Left hindlimb (tissue), 1 donor: ENCODE measurements at regions not wholly inside any gene's neighbourhood (a gene's known extent, or its start where the extent isn't known, plus 50 kb on each side); places are given as distances from the start of the nearest gene placed in this dataset.
A peak's percentile ranks its signal among the peaks of the same experiment; 100 is the strongest.

Experiments
- DNase-seq: peaks from one replicate; pipeline ENCODE4 v3.0.0-alpha.2; 2018

DNA sequence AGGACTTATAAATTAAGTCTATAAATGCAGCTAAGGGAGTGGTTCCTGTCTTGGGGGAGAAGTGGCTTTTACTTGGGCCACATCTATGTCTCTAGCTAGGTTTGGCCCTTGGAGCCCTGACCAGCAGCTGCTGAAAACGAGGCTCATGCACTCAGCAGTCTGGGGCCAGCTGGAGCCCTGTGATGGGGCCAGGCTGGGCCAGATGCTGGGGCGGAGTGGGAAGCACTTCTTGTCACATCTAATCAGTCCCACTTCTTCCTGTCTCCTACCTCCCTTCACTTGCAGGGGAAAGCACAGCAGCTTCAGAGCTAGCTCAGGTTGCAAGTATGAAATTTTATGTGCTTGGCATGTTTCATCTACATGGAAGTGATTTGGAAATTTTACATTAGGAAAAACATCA is 209.9 kb upstream of the ROPN1 start:
- DNase-seq = peak; percentile 31

DNA sequence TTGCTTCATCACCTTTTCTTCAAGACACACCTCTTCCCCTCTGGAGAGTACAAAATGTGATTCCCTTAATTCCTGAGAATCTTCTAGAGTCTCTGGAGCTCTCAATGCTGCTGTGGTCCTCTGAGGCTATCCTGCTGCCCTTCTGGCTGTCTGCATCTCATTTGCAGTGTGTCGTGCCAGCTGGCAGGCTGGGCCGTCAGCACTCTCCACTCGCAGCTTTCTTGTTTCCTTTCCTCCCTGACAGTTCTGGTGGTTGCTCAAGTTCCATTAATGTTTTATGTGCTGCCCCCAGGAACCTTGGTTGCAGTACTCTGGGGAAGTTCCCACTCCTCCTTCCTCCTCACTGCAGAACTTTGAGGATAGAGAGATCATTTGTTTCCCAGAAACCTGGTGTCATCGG is 210.8 kb upstream of the ROPN1 start:
- DNase-seq = peak; percentile 34

DNA sequence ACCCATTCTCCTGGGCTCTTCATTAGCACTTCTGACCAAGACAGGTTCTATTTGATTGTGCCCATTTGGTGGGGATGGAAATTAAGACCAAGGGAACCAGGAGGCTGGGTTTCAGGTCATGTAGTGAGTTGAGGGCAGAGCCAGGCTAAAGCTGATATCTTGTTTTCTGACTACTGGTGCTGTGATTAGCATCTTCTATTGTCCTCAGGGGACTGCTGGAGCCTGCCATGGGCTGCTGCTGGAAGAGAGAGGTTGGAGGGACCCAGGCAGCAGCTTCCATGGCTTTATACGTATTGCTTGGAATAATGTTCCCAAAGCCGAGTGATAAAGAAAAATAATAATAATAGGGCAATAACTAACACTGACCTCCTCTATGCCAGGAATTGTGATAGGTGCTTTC is 211.4 kb upstream of the ROPN1 start:
- DNase-seq = no peak

DNA sequence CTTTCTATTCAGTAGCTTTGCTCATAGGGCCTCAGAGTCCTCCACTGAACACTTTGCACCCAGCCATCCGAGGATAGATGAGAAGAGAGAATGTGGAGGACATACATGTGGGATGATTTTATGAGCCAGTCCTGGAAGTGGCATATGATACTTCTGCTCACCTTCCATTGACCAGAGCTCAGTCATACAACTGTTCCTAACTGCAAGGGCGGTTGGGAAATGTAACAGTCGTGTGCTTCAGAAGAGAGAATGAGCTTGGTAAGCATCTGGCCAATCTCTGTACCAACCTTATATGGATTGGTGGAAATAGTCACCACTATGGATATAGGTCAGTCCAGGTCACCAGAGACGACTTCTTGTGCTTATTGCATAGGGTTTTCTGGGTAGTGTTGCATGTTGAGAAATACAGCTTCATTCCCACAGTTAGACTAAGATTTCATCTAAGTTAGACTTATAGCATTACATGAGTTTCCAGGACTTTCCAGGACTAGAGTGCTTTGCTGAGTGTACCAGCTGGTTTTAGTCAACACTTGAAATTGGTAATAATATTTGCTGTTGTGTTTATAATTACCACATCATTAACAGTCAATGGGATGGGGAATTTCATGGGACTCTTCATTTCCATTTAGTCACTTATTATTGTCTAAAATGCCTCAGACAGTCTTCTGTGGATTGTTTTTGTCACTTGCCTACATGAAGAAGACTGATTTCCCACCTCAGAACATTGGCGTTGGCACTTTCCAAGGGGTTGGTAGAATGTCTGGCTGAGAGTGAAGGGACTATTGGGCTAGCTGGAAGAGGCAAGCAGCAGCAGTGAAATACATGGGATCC is 214.5 kb upstream of the ROPN1 start:
- DNase-seq = no peak

DNA sequence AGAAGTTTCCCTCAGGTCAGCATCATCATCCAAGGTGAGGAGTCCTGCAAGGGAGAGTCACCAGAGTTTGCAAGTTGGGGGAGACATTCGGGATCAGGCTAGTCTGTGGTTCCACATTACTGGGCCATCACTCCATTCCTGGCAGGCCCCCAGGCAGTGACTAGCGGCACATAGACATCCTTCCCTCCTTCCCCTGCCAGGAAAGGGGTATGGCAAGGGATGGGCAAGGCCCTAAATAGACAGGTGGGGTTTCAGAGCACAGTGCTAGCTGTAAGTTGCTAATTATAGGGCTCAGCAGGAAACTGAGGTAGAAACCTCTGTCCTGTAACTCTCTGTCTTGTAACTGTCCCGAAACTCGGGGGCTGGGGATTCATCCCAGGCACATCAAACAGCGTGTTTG is 215.2 kb upstream of the ROPN1 start:
- DNase-seq = no peak

DNA sequence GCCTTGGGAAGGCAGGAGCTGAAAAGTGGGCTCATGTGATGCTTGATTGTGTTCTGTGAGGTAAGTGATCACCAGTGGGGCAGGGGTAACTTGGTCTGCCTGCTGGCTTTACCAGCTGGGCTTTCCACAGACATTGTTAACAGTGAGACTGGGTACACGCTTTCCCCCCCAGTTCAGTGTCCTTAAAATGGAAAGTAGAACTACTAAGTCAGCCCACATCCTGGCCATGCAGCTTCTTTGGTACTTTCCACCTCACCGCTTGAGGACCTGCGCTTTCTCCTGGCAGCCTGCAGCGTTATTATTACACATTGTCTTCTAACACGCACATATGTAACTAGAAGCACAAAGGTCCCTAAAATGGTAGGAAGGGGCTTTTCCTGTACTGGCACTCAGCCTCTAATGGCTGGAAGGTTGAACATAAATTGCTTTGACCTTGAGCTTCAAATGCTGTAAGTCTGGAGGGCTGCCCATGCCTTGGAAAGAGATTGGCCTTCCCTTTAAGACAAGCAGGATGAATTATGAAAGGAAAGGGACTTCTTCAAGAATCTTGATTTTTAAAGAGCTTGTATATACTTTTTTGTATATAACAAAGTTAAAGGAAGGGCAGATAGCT is 216.1 kb upstream of the ROPN1 start:
- no peak for DNase-seq

DNA sequence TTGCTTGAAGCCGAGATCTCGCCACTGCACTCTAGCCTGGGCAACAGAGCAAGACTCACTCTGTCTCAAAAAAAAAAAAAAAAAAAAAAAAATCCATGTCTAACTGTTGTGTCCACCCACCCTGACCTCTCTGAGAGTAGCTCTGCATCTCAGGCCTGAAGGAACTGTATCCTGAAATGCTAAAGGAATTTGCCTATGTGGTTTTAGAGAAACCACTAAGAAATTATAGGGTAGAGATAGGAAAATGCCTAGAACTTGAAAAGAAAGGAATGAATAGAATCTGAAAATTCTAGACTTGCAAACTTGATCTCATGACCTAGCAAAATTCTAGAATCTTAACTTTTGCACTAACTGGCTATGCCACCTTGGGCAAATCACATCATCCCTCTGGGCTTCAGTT is 217.5 kb upstream of the ROPN1 start:
- DNase-seq = no peak

DNA sequence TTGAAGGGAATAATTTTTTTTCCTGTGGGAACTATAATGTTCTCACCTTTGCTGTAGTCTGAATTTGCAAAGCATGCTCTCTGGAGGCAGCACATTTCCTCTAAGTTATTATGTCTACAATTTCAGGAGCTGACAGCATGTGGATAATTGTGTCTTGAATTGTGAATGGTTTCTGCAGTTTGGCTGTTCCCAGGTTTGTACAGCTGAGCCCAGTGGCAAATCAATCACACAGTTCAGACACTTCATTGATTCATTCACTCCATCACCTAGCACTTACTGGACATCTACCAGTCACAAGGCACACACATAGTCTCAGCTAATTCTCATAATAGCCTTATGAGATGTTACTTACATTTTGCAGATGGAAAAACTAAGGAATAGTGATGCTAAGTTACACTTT is 219.0 kb upstream of the ROPN1 start:
- no peak for DNase-seq

DNA sequence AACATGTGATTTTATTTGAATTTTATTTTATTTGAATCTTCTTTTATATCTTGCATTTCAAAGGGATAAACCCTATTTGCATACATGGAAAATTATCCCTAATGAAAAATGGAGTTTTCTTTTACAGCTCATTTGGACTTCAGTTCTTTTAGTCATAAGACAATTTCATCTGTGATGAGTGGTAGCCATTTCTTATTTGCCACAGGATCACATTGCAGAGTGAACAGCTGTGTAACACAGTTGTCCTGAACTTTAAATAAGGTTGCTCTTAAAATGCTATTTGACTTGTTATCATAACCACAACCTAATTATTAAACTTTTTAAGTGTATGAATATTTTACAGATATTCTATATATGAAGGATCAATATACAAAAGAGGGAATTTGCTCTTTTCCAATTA is 221.7 kb upstream of the ROPN1 start:
- no peak for DNase-seq

DNA sequence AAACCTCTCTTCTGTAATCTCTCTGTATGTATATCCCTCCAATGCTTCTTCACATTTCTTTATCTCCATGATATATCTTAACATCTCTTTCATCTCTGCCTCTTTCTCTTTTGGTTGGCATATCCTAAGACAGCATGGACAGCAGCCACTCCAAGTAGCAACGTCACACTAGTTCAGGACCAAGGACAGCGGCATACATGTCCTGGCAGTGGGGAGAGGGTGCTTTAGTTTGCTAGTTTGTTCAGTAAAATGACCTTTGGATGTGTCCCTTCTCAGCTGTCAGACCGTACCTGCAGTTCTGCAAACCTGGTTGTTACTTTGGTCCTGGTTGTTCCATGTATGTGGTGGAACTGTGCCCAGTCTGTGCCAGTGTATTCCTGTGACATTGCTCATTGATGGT is 225.6 kb upstream of the ROPN1 start:
- peak; percentile 74 for DNase-seq

DNA sequence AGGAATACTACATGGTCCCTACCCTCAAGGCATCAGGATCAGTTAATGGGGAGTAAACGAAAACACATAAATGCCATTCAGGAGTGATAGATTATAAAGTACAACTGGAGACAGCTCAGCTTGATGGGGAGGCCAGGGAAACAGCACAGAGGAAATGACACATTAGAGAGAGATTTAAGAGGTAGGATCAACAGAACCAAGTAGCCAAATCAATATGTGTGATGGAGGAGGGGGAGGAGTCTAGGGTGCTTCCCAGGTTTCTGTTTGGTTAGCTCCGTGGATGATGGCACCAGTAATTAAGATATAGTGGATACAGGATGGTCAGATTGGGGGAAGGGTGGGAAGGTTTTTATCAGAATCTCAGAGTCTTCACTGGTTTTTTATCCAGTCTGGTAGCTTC is 229.5 kb upstream of the ROPN1 start:
- DNase-seq = no peak

DNA sequence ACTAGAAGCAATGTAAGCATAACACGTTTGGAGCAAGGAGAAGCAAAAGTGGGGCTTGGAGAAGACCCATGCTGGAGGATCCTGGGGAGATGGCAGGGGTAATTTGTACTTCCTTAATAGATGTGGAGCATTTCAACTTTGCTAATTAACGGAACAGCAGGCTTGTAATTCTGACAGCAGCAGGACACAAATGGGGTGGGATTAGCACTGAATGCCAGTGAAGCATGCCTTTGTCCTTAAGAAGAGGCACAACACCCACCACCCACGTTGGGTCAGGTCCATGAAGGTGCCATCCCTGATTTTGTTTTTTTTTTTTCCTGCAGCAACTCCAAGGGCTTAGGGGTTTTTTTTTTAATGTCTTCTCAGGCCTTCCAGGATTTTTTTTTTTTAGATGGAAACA is 231.9 kb upstream of the ROPN1 start:
- DNase-seq = no peak

DNA sequence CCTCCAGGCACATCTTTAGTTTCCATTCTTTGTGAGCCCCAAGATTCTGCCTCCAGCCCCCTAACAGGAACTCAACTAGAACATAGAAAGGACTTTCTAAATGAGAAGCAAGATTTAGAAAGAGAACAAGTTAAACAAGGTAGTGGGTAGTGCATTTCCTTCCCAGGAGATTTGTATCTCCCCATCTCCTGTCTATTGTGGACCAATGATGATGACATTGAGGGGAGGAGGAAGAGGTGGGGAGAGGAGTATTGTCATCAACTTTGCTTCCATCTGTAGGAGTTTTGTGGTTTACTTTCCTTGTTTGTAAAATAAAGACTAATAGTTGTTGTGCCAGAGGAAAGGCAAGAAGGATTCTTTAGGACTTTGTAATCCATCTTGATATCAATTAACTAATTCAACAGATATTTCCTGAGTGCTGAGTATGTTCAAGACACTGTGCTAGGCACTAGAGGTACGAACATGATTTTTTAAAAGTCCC is 235.3 kb upstream of the ROPN1 start:
- no peak for DNase-seq

DNA sequence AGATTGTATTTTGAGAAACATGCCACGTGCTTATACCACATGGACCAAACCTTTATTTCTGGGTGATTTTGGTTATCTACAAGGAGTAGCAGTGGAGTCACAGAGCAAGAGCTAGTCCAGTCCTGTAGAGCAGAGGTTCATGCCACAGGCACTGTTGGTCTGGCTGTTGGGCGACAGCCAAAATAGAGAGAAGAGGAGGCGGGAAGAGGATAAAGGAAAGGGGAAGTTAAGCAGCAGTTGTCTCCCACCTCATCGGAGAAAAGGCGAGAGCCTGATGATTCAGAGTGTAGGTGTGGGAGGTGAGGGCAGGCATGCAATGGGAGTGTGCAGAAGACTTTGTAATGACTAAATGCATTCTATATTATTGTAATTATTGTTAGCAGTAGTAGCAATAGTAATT is 237.5 kb upstream of the ROPN1 start:
- DNase-seq = no peak

DNA sequence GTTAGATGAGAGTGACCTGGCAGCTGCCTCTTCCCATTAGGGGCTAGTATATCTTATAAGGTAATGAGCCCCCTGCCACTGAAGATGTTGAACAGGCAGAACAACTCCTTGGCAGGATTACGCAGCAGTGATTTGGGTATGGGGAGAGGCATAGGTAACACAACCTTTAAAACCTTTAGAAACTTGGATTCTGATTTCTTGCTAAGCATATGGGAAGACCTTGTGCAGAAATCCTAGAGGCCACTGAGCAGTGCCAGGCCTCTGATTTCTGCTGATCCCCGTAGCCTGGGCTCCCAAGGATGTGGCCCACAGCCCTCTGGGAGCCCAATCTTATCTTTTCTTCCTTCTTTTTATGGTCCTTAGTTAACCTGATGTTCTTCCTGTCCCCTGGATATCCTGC is 237.9 kb upstream of the ROPN1 start:
- DNase-seq = no peak

DNA sequence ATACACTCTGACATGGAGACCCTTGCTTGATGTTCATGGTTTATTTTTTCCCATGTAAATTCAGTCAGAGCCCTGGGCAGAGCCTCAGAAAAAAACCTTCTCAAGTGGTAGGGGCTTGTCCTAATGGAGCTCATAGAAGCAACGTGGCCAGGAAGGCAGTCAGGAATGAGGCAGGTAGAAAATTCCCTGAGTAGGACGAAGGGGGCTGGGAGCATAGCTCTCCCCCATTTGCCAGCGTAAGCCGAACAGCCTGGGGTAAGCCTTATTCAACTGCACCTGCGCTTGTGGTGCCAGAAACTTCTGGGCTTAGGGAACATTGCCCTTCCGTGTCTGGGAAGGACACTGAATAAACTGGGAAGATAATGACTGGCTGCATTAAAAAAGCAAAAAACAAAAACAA is 238.5 kb upstream of the ROPN1 start:
- no peak for DNase-seq

DNA sequence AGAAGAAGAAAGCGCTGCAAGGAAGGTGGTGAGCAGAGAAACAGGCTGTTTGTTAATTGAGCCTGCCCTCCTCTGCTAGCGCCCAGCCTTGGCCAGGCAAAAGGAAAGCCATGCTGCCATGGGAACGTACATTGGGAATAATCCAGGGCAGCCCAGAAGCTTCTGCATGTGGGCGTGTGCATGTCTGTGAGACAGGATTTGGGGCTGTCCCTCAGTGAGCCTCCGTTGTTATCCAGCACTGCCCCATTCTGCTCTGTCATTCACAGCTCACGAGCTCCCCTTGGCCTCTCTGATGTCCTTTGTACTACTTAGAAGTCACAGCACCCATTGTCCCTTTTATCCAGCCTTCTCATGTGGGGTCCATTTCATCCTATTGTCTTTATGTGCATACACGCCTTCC is 239.1 kb upstream of the ROPN1 start:
- no peak for DNase-seq

DNA sequence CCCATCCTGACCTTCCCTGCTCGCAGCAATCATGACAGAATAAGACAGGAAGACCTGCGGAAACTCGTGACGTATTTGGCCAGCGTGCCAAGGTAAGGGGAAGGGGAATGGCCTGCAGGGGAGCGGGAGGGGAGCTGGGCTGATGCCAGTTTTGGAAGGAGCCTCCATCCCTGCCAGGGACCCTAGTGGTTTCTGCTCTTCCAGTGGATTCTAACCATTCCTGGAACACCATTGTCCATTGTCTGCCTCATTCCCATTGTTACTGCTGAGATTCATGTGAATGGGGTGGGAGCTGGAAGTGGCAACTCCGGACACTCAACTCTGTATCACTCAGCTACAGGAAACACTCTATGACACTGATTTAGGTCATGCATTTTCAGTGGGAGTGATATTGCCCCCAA is 242.9 kb upstream of the ROPN1 start:
- DNase-seq = no peak

DNA sequence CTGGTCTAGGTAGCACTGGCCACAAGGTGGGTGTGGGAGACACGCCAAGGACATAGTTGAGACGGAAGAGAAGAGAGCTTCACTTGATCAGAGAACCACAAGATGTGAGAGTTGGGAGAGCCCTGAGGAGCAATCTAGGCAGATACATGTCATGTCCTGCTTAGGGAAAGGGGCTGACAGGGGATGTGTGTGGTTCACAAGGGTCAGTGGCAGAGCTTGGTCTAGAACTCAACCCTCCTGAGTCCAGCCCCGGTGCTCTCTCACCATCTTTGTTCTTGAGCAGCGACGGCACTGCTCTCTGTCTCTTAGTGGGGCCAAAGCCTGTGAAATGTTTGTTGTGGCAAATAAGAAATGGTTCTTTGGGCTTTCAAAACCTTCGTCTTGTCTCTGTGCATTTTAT is 243.5 kb upstream of the ROPN1 start:
- DNase-seq = no peak

DNA sequence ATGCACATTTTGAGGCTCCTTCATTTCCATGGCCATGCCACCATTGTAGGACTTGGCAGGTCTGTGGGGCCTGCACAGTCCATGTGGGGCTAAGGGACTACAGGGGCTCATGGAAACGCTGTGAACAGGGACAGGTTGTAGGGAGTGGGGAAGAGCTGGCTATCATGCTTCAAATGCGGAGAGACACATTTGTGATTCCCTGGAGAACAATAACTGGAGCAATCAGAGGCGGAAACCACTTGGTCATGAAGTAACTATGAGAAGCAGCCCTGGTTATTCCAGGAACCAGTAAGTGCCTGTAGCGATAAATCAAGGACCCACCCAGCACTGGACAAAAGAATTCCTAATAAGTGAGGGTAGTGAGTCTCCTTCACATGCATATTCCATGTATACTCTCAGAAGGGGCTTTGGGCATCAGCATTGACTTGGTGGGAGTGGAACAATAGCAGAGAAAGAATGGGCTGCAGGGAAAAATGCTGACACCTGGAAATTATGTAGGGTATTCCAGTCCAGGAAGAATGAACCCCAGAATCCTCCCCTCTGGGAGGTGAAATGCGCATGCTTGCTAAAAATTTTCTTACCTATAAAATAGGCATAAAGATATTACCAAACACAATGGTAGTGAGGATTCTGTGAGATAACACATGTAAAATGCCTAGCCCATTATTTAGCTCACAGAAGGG is 251.4 kb upstream of the ROPN1 start:
- DNase-seq = no peak

DNA sequence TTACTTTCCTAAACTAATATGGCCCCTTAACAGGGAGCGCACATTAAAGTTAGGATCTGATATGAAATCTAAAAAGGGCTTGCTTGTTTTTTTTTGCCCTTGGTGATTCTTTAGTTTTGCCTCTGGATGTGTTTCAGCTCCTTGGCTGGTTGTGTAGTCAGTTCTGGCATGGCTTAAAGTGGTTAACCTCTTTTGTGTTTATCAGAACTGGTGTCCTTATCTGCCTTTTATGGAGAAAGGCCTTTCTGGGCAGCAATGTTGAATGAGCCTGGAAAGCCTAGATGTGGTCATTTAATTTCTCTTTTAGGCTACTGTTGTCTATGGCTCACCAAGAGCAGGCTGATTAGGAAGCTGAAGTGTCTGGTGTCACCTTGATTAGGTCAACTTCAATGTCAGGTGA is 254.5 kb upstream of the ROPN1 start:
- DNase-seq = no peak

DNA sequence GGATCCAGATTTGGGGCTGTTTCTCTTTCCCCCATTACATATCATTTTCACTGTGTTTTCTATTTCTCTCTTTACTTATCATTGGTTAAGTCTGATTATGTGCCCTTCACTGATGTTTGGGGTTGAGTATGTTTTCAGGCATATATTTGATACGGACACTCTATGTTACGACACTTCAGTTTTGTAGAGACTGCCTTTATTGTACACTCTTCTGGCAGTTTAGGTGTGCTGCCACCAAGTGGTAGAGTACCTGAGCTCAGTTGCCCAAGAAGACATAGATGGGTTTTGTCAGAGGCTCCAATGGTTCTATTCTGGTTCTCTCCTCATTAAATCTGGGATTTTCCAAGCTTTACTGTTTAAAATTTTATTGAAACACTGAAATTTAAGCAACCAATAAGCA is 255.0 kb upstream of the ROPN1 start:
- no peak for DNase-seq

DNA sequence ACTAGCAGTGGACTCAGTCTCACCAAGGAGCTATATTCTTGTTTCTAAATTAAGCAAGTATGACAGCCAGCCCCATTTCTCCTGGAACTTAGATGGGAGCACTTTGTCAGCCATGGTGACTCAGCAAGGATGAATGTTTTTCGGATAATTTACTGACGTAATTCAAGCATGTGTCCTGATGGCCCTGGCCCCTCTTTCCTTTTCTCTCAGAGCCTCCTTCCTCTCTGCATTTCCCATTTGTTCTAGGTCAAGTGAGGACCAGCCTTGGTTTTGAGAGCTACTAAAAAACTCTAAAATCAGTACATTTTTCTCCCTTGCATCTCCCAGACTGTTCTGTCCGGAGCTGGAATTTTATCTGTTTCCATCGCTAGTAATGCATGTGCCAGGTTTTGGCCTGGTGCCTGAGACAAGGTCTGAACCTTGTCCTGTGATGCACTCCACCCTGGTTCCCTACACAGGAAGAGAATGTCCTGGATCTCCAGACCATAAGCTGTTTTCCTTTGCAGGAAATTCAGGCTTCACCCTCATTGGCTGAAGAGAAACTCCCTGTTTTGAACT is 256.6 kb upstream of the ROPN1 start:
- DNase-seq = no peak

DNA sequence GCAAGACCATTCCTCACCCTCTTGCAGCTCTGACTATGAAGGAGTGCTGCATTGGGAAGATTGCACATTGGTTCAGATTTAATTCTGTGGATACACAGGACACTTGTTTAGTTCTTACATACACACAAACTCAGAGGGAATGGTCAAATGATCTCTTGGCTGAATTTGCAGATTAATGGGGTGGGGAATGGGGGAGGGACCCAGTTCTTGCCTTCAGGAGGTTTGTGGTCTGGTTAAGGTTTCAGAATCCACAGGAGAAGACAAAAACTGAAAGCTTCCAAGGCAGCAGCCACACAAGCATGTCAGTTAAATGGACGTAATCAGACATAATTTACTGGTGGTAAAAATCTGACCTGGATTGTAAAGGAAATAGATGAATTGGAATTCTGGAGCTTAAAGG is 257.1 kb upstream of the ROPN1 start:
- no peak for DNase-seq
